ENCODE measurements at regions not wholly inside any gene's neighbourhood (a gene's known extent, or its start where the extent isn't known, plus 50 kb on each side); places are given as distances from the start of the nearest gene placed in this dataset.

GRCh38 chr1:87194271-87194774 lies 134.4 kb upstream of the LMO4 start:
- no peak for FAIRE-seq
- DNase-seq (ENCODE audit: insufficient read length, low spot score), result no peak

GRCh38 chr1:87194856-87195255 lies 133.8 kb upstream of the LMO4 start:
- DNase-seq (ENCODE audit: insufficient read length, low spot score) (no peak), FAIRE-seq (no peak)

GRCh38 chr1:87196110-87196827 lies 132.4 kb upstream of the LMO4 start:
- no peak for DNase-seq (ENCODE audit: insufficient read length, low spot score)
- FAIRE-seq, result no peak

- no peak for DNase-seq (ENCODE audit: insufficient read length, low spot score)
- FAIRE-seq, result no peak
Measured at GRCh38 chr1:87197156-87197555, 131.5 kb upstream of the LMO4 start.

GRCh38 chr1:87197641-87198040 lies 131.0 kb upstream of the LMO4 start:
- FAIRE-seq, result no peak
- no peak for DNase-seq (ENCODE audit: insufficient read length, low spot score)

GRCh38 chr1:87200875-87201638 lies 127.6 kb upstream of the LMO4 start:
- FAIRE-seq (no peak), DNase-seq (ENCODE audit: insufficient read length, low spot score) (no peak)

GRCh38 chr1:87201768-87202167 lies 126.9 kb upstream of the LMO4 start:
- FAIRE-seq (no peak), DNase-seq (ENCODE audit: insufficient read length, low spot score) (no peak)

- FAIRE-seq (no peak), DNase-seq (ENCODE audit: insufficient read length, low spot score) (no peak)
Measured at GRCh38 chr1:87202451-87202850, 126.2 kb upstream of the LMO4 start.

- DNase-seq (ENCODE audit: insufficient read length, low spot score) (no peak), FAIRE-seq (no peak)
Measured at GRCh38 chr1:87202922-87203655, 125.6 kb upstream of the LMO4 start.

- FAIRE-seq, result no peak
- no peak for DNase-seq (ENCODE audit: insufficient read length, low spot score)
Measured at GRCh38 chr1:87203904-87204303, 124.8 kb upstream of the LMO4 start.

- no peak for FAIRE-seq
- no peak for DNase-seq (ENCODE audit: insufficient read length, low spot score)
Measured at GRCh38 chr1:87204441-87204840, 124.2 kb upstream of the LMO4 start.

GRCh38 chr1:87204921-87205320 lies 123.8 kb upstream of the LMO4 start:
- FAIRE-seq (no peak), DNase-seq (ENCODE audit: insufficient read length, low spot score) (no peak)

- DNase-seq (ENCODE audit: insufficient read length, low spot score) (no peak), FAIRE-seq (no peak)
Measured at GRCh38 chr1:87206044-87206831, 122.4 kb upstream of the LMO4 start.

GRCh38 chr1:87208080-87208479 lies 120.6 kb upstream of the LMO4 start:
- FAIRE-seq (no peak), DNase-seq (ENCODE audit: insufficient read length, low spot score) (no peak)

GRCh38 chr1:87208931-87209330 lies 119.7 kb upstream of the LMO4 start:
- DNase-seq (ENCODE audit: insufficient read length, low spot score), result no peak
- no peak for FAIRE-seq

GRCh38 chr1:87210151-87210550 lies 118.5 kb upstream of the LMO4 start:
- no peak for DNase-seq (ENCODE audit: insufficient read length, low spot score)
- no peak for FAIRE-seq

- no peak for DNase-seq (ENCODE audit: insufficient read length, low spot score)
- no peak for FAIRE-seq
Measured at GRCh38 chr1:87212431-87213134, 116.1 kb upstream of the LMO4 start.

- FAIRE-seq, result no peak
- no peak for DNase-seq (ENCODE audit: insufficient read length, low spot score)
Measured at GRCh38 chr1:87213135-87213515, 115.6 kb upstream of the LMO4 start.

- no peak for FAIRE-seq
- no peak for DNase-seq (ENCODE audit: insufficient read length, low spot score)
Measured at GRCh38 chr1:87215592-87215991, 113.1 kb upstream of the LMO4 start.

- DNase-seq (ENCODE audit: insufficient read length, low spot score) (no peak), FAIRE-seq (no peak)
Measured at GRCh38 chr1:87218618-87219017, 110.1 kb upstream of the LMO4 start.

All from GM19239 (cell line).